ENCODE measurements at regions not wholly inside any gene's neighbourhood (a gene's known extent, or its start where the extent isn't known, plus 50 kb on each side); places are given as distances from the start of the nearest gene placed in this dataset.

GRCh38 chr1:182245040-182245439 is 146.6 kb downstream of the GLUL start:
- TF ChIP-seq, protein P1, sequence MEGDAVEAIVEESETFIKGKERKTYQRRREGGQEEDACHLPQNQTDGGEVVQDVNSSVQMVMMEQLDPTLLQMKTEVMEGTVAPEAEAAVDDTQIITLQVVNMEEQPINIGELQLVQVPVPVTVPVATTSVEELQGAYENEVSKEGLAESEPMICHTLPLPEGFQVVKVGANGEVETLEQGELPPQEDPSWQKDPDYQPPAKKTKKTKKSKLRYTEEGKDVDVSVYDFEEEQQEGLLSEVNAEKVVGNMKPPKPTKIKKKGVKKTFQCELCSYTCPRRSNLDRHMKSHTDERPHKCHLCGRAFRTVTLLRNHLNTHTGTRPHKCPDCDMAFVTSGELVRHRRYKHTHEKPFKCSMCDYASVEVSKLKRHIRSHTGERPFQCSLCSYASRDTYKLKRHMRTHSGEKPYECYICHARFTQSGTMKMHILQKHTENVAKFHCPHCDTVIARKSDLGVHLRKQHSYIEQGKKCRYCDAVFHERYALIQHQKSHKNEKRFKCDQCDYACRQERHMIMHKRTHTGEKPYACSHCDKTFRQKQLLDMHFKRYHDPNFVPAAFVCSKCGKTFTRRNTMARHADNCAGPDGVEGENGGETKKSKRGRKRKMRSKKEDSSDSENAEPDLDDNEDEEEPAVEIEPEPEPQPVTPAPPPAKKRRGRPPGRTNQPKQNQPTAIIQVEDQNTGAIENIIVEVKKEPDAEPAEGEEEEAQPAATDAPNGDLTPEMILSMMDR (IDR thresholded peaks at IDR 0.05), result no peak
- no peak for TF ChIP-seq POLR2A (IDR thresholded peaks at IDR 0.05)
